Cardiac muscle cell (in vitro differentiated cells and primary cell): ENCODE measurements at regions not wholly inside any gene's neighbourhood (a gene's known extent, or its start where the extent isn't known, plus 50 kb on each side); places are given as distances from the start of the nearest gene placed in this dataset.

ENCODE experiments used
- DNase-seq, 2 donors: peaks; one replicate each; pipeline versions ENCODE4 v3.0.0 to v3.0.0-alpha.2; 2010 to 2017; ENCODE audit warnings: low read depth in 1 of 2, low spot score in 1 of 2
- H3K27ac ChIP-seq: fragments of 200-600 bp; sonication (generic); 2 replicates; pipeline ENCODE4 v1.5.1; 2016
- H3K27me3 ChIP-seq: fragments of 200-600 bp; sonication (generic); 2 replicates; pipeline ENCODE4 v1.6.0; 2016; ENCODE audit warnings: control low read depth
- H3K36me3 ChIP-seq: fragments of 200-600 bp; sonication (generic); 2 replicates; pipeline ENCODE4 v1.5.1; 2016; ENCODE audit warnings: control low read depth
- H3K4me1 ChIP-seq: fragments of 200-600 bp; sonication (generic); 2 replicates; pipeline ENCODE4 v1.8.1; 2017; ENCODE audit warnings: low read depth, mild to moderate bottlenecking, mixed run types
- H3K4me3 ChIP-seq: fragments of 200-600 bp; sonication (generic); 2 replicates; pipeline ENCODE4 v1.5.1; 2016; ENCODE audit warnings: mild to moderate bottlenecking
- H3K9me3 ChIP-seq: fragments of 200-600 bp; sonication (generic); 2 replicates; pipeline ENCODE4 v1.5.1; 2017; ENCODE audit warnings: low read depth, mild to moderate bottlenecking, control low read depth
- TF ChIP-seq, protein P1 (sequence below): IDR thresholded peaks from 2 replicates; pipeline ENCODE4 v1.5.1; 2012; ENCODE audit warnings: low read depth, mild to moderate bottlenecking, low read length

DNA sequence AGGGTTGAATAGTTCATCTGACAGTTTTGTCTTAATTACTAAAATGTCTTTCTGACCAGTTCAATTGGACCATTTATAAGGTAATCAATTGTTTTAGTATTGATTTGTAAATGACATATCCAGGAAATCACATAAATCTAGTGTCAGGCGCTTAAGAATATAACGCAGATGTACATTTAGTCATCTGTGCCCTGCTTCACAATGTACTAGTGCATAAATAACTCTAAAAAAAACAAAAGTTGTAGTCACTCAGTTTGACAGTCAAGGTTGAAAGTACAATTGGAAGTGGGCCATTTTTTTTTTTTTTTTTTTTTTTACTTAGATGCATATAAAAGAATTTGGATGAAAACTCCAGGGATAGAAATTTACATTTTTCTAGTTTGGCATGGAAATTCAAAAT lies 490.4 kb downstream of the PTPRC start:
- H3K4me3 ChIP-seq: no peak overlapping the region
- H3K9me3 ChIP-seq: no peaks in the 10 kb centered on the region
- H3K4me1 ChIP-seq: no peaks in the 10 kb centered on the region
- no peaks in the 10 kb centered on the region for H3K36me3 ChIP-seq
- no peaks in the 10 kb centered on the region for H3K27me3 ChIP-seq
- no peak for DNase-seq
- H3K27ac ChIP-seq: no peak overlapping the region
- TF ChIP-seq, protein P1, sequence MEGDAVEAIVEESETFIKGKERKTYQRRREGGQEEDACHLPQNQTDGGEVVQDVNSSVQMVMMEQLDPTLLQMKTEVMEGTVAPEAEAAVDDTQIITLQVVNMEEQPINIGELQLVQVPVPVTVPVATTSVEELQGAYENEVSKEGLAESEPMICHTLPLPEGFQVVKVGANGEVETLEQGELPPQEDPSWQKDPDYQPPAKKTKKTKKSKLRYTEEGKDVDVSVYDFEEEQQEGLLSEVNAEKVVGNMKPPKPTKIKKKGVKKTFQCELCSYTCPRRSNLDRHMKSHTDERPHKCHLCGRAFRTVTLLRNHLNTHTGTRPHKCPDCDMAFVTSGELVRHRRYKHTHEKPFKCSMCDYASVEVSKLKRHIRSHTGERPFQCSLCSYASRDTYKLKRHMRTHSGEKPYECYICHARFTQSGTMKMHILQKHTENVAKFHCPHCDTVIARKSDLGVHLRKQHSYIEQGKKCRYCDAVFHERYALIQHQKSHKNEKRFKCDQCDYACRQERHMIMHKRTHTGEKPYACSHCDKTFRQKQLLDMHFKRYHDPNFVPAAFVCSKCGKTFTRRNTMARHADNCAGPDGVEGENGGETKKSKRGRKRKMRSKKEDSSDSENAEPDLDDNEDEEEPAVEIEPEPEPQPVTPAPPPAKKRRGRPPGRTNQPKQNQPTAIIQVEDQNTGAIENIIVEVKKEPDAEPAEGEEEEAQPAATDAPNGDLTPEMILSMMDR: no peak

DNA sequence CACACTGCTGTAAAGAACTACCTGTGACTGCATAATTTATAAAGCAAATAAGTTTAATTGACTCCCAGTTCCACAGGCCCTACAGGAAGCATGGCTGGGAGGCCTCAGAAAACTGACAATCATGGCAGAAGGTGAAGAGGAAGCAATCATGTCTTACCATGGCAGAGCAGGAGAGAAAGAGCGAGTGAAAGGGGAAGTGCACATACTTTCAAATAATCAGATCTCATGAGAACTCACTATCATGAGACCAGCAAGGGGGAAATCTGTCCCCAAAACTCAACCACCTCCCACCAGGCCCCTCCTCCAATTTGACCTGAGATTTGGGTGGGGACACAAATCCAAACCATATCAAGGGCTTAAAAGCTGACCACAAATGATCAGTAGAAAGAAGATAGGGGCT lies 493.2 kb downstream of the PTPRC start:
- H3K27me3 ChIP-seq: no peaks in the 10 kb centered on the region
- H3K9me3 ChIP-seq: no peaks in the 10 kb centered on the region
- H3K27ac ChIP-seq: no peak overlapping the region
- TF ChIP-seq, protein P1: no peak
- H3K36me3 ChIP-seq: no peaks in the 10 kb centered on the region
- no peaks in the 10 kb centered on the region for H3K4me1 ChIP-seq
- no peak for DNase-seq
- no peak overlapping the region for H3K4me3 ChIP-seq

DNA sequence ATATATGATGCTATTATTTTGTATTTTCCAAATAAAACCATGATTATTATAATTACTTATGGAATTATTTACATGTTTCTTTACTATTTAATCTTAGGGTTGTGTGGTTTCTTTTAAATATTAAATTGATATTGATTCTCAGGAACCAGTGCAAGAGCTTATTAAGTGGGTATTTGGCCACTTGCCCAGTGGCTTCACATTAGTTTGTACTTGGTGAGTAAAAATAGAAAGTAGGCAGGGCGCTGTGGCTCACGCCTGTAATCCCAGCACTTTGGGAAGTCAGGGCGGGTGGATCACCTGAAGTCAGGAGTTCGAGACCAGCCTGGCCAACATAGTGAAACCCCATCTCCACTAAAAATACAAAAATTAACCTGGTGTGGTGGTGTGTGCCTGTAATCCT lies 497.1 kb downstream of the PTPRC start:
- Histone ChIP-seq H3K4me3 (no peak overlapping the region), H3K36me3 (no peaks in the 10 kb centered on the region), H3K4me1 (no peaks in the 10 kb centered on the region), H3K27ac (no peak overlapping the region), H3K9me3 (no peaks in the 10 kb centered on the region), H3K27me3 (no peaks in the 10 kb centered on the region)
- no peak for DNase-seq
- TF ChIP-seq, protein P1: no peak

DNA sequence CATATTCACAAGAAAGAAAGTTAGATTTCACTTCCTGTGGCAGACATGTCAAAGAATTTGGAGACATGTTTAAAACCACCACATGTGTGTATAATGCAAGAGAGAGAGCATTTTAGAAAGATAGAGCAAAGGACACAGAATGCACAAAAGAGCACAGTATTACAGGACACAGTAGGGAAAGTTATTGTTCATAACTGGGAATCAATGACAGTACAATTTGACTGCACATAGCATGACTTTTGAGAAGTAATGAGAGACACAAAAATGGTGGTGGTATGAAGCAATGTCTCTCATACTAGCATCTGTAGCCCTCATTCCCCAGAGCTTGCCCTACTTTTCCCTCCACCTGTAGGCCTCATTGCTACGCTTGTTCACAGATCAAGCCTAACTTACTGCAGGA lies 499.2 kb downstream of the PTPRC start:
- Histone ChIP-seq H3K27me3 (no peaks in the 10 kb centered on the region), H3K9me3 (no peaks in the 10 kb centered on the region), H3K27ac (no peak overlapping the region), H3K36me3 (no peaks in the 10 kb centered on the region), H3K4me1 (no peaks in the 10 kb centered on the region), H3K4me3 (no peak overlapping the region)
- TF ChIP-seq, protein P1: no peak
- DNase-seq: no peak

- H3K36me3 ChIP-seq: no peaks in the 10 kb centered on the region
- TF ChIP-seq, protein P1: no peak
These were observed 510.8 kb downstream of the PTPRC start for GRCh38 chr1:199149591-199149990.

GRCh38 chr1:199150756-199151155 lies 511.9 kb downstream of the PTPRC start:
- TF ChIP-seq, protein P1: no peak
- Histone ChIP-seq H3K36me3 (no peaks in the 10 kb centered on the region), H3K9me3 (no peaks in the 10 kb centered on the region), H3K27ac (no peak overlapping the region), H3K4me1 (no peaks in the 10 kb centered on the region), H3K27me3 (no peaks in the 10 kb centered on the region), H3K4me3 (no peak overlapping the region)
- DNase-seq: no peak

More at GRCh38 chr1:199149591-199149990, 510.8 kb downstream of the PTPRC start:
- no peak for DNase-seq
- no peaks in the 10 kb centered on the region for H3K4me1 ChIP-seq
- no peaks in the 10 kb centered on the region for H3K27me3 ChIP-seq
- no peak overlapping the region for H3K27ac ChIP-seq
- no peak overlapping the region for H3K4me3 ChIP-seq
- H3K9me3 ChIP-seq: no peaks in the 10 kb centered on the region
